CD4-positive, alpha-beta T cell (primary cell): ENCODE measurements at regions not wholly inside any gene's neighbourhood (a gene's known extent, or its start where the extent isn't known, plus 50 kb on each side); places are given as distances from the start of the nearest gene placed in this dataset.
"Not testable (repeated sequence)": the region's sequence is repeated elsewhere in the genome, so short reads cannot be mapped to it uniquely, and the experiment has no call there.

Experiments used
- ATAC-seq: fragments of 200-7000 bp; cut with Tn5 transposase; one replicate; pipeline ENCODE4 v1.10.0; 2022; ENCODE audit warnings: mild to moderate bottlenecking; ENCODE audit not compliant: poor library complexity
- CTCF ChIA-PET: fragments of 350-600 bp; sonication (Branson Sonifier 250); formaldehyde crosslinking; loops from one replicate; lab custom pipeline; 2021; ENCODE audit warnings: antibody characterized with exemption, inconsistent platforms; lab: Charles Lee
- POLR2A ChIA-PET: fragments of 350-600 bp; sonication (Branson Sonifier 250); formaldehyde crosslinking; loops from one replicate; lab custom pipeline; 2021; ENCODE audit warnings: antibody characterized with exemption, inconsistent platforms; lab: Charles Lee
- DNase-seq, 14 experiments: peaks; one replicate each; pipeline ENCODE4 v3.0.0-alpha.2; 2013 to 2020; ENCODE audit warnings: mixed read lengths in 2 of 14
- H3K27ac ChIP-seq, 2 donors: one replicate each; pipeline versions ENCODE4 v1.5.1 to v1.7.0; 2013; ENCODE audit warnings: low read length in 2 of 2, low read depth in 1 of 2, mild to moderate bottlenecking in 1 of 2
- H3K27me3 ChIP-seq, 2 experiments: 1 replicate in 1 of 2; 2 replicates in 1 of 2; pipeline versions ENCODE4 v1.6.1 to v1.7.0; 2013; ENCODE audit warnings: low read length in 2 of 2, control low read depth in 1 of 2, mild to moderate bottlenecking in 1 of 2, moderate library complexity in 1 of 2; ENCODE audit not compliant: insufficient read depth in 2 of 2, control insufficient read depth in 1 of 2
- H3K36me3 ChIP-seq: one replicate; pipeline ENCODE4 v1.6.1; 2013; ENCODE audit warnings: low read length, control low read depth; ENCODE audit not compliant: insufficient read depth
- H3K4me1 ChIP-seq: one replicate; pipeline ENCODE4 v1.6.1; 2013; ENCODE audit warnings: low read length, control low read depth; ENCODE audit not compliant: insufficient read depth
- H3K4me3 ChIP-seq: one replicate; pipeline ENCODE4 v1.5.1; 2013; ENCODE audit warnings: mild to moderate bottlenecking, low read length, moderate library complexity
- H3K9me3 ChIP-seq, 2 experiments: 1 replicate in 1 of 2; 2 replicates in 1 of 2; pipeline versions ENCODE4 v1.6.1 to v1.7.0; 2013; ENCODE audit warnings: low read length in 2 of 2, mild to moderate bottlenecking in 2 of 2, control low read depth in 1 of 2, moderate library complexity in 1 of 2; ENCODE audit not compliant: control insufficient read depth in 1 of 2, insufficient read depth in 1 of 2
- H3K27ac Mint-ChIP-seq: one replicate; pipeline ENCODE4 v1.8.0; 2020; ENCODE audit warnings: mixed read lengths
- H3K27me3 Mint-ChIP-seq: one replicate; pipeline ENCODE4 v1.8.0; 2021; ENCODE audit warnings: mixed read lengths
- H3K36me3 Mint-ChIP-seq: one replicate; pipeline ENCODE4 v1.8.0; 2021; ENCODE audit warnings: low read depth, mixed read lengths
- H3K4me1 Mint-ChIP-seq: one replicate; pipeline ENCODE4 v1.8.0; 2021; ENCODE audit warnings: low read depth, mixed read lengths
- H3K4me3 Mint-ChIP-seq: one replicate; pipeline ENCODE4 v1.8.0; 2020; ENCODE audit warnings: mild to moderate bottlenecking, mixed read lengths
- H3K9me3 Mint-ChIP-seq: one replicate; pipeline ENCODE4 v1.8.0; 2020; ENCODE audit warnings: mixed read lengths
- intact Hi-C, 2 experiments: fragments of 100-400 bp; cut with DNase I in 1 of 2; cut with micrococcal nuclease in 1 of 2; formaldehyde crosslinking; loops; one replicate each; pipeline versions ENCODE4 v1.15.1 to v1.9.0; 2023 to 2025; cut with DNase I, micrococcal nuclease
- TF ChIP-seq, protein P1 (sequence below): fragments of 200-600 bp; IDR thresholded peaks from one replicate; pipeline ENCODE4 v1.8.0; 2022; ENCODE audit warnings: antibody characterized with exemption, mild to moderate bottlenecking

DNA sequence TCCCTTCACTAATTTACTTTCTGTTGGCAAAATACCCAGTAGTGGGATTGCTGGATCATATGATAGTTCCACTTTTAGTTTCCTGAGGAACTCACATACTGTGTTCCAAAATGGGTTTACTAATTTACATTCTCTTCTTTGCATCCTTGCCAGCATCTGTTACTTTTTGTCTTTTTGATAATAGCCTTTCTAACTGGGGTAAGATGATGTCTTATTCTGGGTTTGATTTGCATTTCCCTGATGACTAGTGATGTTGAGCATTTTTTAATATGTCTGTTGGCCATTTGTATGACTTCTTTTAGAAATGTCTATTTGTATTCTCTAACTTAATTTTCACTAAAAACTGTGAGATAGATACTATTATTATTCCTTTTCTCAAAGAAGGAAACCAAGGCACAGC, 411.7 kb downstream of the SOCS6 start:
- ChIA-PET CTCF (no interaction called here), POLR2A (no interaction called here)
- Histone ChIP-seq H3K27me3 (no peaks in the 10 kb centered on the region), H3K4me1 (no peaks in the 10 kb centered on the region), H3K36me3 (no peaks in the 10 kb centered on the region), H3K27ac (no peak overlapping the region), H3K4me3 (no peak overlapping the region), H3K9me3 (peaks cover 0 to 7% of the 10 kb centered on the region in 2 experiments)
- H3K9me3 Mint-ChIP-seq, result peaks cover 4% of the 10 kb centered on the region
- no peaks in the 10 kb centered on the region for H3K27me3 Mint-ChIP-seq
- no peak overlapping the region for H3K4me3 Mint-ChIP-seq
- DNase-seq (no peak), ATAC-seq (no peak)
- intact Hi-C loops, result no loop called here
- peaks cover 14% of the 10 kb centered on the region for H3K4me1 Mint-ChIP-seq
- TF ChIP-seq, protein P1, sequence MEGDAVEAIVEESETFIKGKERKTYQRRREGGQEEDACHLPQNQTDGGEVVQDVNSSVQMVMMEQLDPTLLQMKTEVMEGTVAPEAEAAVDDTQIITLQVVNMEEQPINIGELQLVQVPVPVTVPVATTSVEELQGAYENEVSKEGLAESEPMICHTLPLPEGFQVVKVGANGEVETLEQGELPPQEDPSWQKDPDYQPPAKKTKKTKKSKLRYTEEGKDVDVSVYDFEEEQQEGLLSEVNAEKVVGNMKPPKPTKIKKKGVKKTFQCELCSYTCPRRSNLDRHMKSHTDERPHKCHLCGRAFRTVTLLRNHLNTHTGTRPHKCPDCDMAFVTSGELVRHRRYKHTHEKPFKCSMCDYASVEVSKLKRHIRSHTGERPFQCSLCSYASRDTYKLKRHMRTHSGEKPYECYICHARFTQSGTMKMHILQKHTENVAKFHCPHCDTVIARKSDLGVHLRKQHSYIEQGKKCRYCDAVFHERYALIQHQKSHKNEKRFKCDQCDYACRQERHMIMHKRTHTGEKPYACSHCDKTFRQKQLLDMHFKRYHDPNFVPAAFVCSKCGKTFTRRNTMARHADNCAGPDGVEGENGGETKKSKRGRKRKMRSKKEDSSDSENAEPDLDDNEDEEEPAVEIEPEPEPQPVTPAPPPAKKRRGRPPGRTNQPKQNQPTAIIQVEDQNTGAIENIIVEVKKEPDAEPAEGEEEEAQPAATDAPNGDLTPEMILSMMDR, result no peak
- H3K36me3 Mint-ChIP-seq, result peaks cover 3% of the 10 kb centered on the region
- no peak overlapping the region for H3K27ac Mint-ChIP-seq

DNA sequence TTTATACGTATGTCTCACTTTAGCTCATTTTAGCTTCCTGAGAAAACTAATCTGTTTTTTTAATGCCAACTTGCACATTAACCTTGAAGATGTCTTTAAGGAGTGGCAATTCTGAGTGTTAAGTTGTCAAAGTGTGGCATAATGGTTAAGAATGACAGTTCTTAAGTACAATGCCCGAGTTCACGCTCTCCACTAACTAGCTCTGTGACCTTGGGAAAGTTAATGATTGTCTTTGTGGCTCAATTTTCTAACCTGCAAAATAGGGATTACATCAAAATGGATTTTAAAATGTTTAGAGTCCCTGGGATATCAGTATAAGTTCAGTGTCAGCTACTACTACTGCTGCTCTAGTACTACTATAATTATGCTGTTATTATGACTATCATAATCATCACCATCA, 409.7 kb downstream of the SOCS6 start:
- Mint-ChIP-seq H3K4me3 (no peak overlapping the region), H3K27ac (no peak overlapping the region), H3K9me3 (peaks cover 4% of the 10 kb centered on the region), H3K27me3 (no peaks in the 10 kb centered on the region), H3K36me3 (peaks cover 3% of the 10 kb centered on the region), H3K4me1 (peaks cover 14% of the 10 kb centered on the region)
- TF ChIP-seq, protein P1, result no peak
- no peak for DNase-seq
- Histone ChIP-seq H3K9me3 (peaks cover 0 to 7% of the 10 kb centered on the region in 2 experiments), H3K4me3 (no peak overlapping the region), H3K4me1 (no peaks in the 10 kb centered on the region), H3K36me3 (no peaks in the 10 kb centered on the region), H3K27ac (no peak overlapping the region), H3K27me3 (no peaks in the 10 kb centered on the region)
- no peak for ATAC-seq
- ChIA-PET CTCF (no interaction called here), POLR2A (no interaction called here)
- intact Hi-C loops, result no loop called here

DNA sequence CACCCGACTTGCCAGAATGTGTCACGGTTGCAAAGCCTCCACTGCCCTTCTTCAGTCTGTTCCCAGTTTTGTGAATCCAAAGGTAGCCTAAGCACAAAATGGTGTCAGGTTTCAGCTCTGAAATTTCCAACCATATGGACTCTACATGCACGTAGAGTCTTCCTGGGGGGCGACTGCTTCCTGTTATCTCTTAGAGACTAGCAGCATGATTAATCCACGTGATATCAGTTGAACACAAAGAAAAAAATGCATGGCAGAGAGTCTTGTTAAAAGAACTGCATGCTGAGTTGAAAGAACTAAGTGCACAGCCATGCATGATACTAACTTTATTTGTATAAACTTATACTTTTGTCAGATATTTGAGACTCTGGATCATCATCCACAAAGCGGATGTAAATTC, 404.4 kb downstream of the SOCS6 start:
- ChIA-PET CTCF (interaction anchor here (1.2 kb wide), 1 partner anchor 9 kb away, joined by 3 read pairs; no protein-coding TSS in a partner anchor), POLR2A (interaction anchor here (1.0 kb wide), 1 partner anchor 17 kb away, joined by 4 read pairs; no protein-coding TSS in a partner anchor)
- Histone ChIP-seq H3K27me3 (no peaks in the 10 kb centered on the region), H3K36me3 (no peaks in the 10 kb centered on the region), H3K4me3 (no peak overlapping the region), H3K27ac (no peak overlapping the region), H3K4me1 (no peaks in the 10 kb centered on the region), H3K9me3 (peaks cover 0 to 7% of the 10 kb centered on the region in 2 experiments)
- H3K27ac Mint-ChIP-seq, result no peak overlapping the region
- H3K27me3 Mint-ChIP-seq, result no peaks in the 10 kb centered on the region
- ATAC-seq (no peak), DNase-seq (no peak)
- H3K4me3 Mint-ChIP-seq, result no peak overlapping the region
- intact Hi-C loops, result no loop called here
- peaks cover 5% of the 10 kb centered on the region for H3K36me3 Mint-ChIP-seq
- peaks cover 10% of the 10 kb centered on the region for H3K4me1 Mint-ChIP-seq
- peaks cover 8% of the 10 kb centered on the region for H3K9me3 Mint-ChIP-seq
- TF ChIP-seq, protein P1, result no peak

DNA sequence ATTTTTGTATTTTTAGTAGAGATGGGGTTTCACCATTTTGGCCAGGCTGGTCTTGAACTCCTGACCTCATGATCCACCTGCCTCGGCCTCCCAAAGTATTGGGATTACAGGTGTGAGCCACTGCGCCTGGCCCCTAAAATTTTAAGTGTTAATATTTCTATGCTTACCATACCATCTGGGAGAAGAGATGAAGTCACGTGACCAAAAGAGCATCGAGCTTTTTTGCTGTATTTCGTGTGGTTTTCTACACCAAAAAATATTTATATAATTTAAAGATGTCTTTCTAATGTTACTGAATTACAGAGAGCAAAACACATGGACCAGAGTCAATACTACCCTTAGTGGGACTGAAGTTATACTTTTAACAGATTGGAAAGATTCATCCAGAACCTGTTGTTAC, 400.9 kb downstream of the SOCS6 start:
- H3K9me3 Mint-ChIP-seq, H3K27ac ChIP-seq, ATAC-seq, H3K27ac Mint-ChIP-seq, POLR2A ChIA-PET, H3K4me3 ChIP-seq, H3K36me3 ChIP-seq, H3K27me3 ChIP-seq, H3K36me3 Mint-ChIP-seq, H3K27me3 Mint-ChIP-seq, DNase-seq, CTCF ChIA-PET, H3K4me1 ChIP-seq, H3K9me3 ChIP-seq, H3K4me3 Mint-ChIP-seq: not testable (repeated sequence)
- peaks cover 27% of the 10 kb centered on the region for H3K4me1 Mint-ChIP-seq
- intact Hi-C loops, result loop anchor here in 1 of 2 experiments (2.0 kb wide), 1 partner anchor 45 kb away; no protein-coding TSS in a partner anchor
